ENCODE measurements at regions not wholly inside any gene's neighbourhood (a gene's known extent, or its start where the extent isn't known, plus 50 kb on each side); places are given as distances from the start of the nearest gene placed in this dataset.

DNA sequence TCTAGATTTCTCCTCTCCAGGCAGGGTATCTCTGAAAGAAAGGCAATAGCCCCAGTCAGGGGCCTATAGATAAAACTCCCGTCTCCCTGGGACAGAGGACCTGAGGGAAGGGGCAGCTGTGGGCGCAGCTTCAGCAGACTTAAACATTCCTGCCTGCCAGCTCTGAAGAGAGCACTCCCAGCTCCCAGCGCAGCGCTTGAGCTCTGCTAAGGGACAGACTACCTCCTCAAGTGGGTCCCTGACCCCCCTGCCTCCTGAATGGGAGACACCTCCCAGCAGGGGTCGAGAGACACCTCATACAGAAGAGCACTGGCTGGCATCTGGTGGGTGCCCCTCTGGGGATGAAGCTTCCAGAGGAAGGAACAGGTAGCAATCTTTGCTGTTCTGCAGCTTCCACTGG lies 556.9 kb downstream of the EPM2A start:
- H3K4me3 ChIP-seq (ENCODE audit: low read depth, low read length), result no peak overlapping the region
- TF ChIP-seq, protein P1, sequence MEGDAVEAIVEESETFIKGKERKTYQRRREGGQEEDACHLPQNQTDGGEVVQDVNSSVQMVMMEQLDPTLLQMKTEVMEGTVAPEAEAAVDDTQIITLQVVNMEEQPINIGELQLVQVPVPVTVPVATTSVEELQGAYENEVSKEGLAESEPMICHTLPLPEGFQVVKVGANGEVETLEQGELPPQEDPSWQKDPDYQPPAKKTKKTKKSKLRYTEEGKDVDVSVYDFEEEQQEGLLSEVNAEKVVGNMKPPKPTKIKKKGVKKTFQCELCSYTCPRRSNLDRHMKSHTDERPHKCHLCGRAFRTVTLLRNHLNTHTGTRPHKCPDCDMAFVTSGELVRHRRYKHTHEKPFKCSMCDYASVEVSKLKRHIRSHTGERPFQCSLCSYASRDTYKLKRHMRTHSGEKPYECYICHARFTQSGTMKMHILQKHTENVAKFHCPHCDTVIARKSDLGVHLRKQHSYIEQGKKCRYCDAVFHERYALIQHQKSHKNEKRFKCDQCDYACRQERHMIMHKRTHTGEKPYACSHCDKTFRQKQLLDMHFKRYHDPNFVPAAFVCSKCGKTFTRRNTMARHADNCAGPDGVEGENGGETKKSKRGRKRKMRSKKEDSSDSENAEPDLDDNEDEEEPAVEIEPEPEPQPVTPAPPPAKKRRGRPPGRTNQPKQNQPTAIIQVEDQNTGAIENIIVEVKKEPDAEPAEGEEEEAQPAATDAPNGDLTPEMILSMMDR (IDR thresholded peaks at IDR 0.05; ENCODE audit: low read depth, low read length), result no peak

DNA sequence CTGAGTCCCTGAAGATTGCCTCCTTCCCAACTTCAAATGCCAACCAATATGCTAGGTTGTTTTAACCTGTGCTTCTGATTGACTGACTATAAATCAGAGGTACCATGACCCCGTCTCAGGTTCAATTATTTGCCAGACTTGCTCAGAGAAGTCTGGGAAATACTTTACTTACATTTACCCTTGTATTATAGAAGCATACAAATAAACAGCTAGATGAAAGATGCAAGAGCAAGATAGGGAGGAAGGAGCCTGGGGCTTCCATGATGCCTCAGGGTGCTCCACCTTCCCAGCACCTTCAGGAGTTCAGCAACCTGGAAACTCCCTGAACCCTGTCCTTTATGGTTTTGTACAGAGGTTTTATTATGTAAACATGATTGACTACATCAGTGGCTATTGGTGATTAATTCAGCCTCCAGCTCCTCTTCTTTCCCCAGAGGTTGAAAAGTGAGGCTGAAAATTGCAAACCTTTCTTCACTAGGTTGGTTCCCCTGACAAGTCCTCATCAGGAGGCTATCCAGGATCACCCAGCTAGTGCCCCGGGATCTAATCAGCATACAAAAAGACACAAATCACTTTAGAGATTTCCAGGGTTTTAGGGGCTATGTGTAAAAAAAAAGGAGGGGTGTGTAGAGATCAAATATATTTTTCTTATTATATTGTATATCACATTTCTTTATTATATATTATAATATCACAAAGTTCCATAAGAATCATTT lies 547.7 kb downstream of the EPM2A start:
- H3K4me3 ChIP-seq (ENCODE audit: low read depth, low read length), result no peak overlapping the region
- TF ChIP-seq, protein P1 (IDR thresholded peaks at IDR 0.05; ENCODE audit: low read depth, low read length), result no peak

DNA sequence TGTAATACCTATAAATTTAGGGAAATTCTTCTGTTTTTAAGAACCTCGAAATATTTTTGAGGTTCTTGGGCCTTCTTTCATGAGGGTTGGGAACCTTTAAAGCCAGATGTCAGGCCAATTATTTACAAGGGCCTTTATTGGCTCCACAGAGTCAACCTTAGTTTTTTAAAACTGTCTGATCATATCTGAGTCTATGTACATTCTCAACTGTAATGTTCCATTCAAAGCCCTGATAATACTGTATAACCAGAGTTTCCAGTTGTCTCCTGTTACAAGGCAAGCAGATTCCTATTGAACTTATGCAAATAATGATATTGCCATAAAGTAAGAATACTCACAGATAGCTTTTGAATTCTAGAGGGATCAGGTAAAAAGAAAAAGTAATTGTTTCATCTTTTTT lies 545.5 kb downstream of the EPM2A start:
- no peak overlapping the region for H3K4me3 ChIP-seq (ENCODE audit: low read depth, low read length)
- TF ChIP-seq, protein P1 (IDR thresholded peaks at IDR 0.05; ENCODE audit: low read depth, low read length), result no peak

DNA sequence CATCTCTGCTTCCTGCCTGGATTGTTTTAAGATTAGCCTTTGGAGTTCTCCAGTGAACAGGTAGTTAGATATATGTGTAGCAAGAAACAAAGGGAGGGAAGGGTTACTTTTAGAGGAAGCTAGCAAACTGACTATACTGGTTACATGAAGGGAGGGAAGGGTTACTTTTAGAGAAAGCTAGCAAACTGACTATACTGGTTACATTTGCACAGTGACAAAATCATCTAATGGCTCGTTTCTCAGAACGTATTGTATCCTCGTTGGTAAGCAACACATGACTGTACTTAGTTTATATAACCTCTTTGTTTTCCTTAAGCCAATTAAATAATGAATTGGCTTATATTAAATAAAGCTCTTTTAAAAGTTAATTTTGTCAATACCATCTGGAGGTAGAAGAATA lies 540.9 kb downstream of the EPM2A start:
- TF ChIP-seq, protein P1 (IDR thresholded peaks at IDR 0.05; ENCODE audit: low read depth, low read length), result no peak

DNA sequence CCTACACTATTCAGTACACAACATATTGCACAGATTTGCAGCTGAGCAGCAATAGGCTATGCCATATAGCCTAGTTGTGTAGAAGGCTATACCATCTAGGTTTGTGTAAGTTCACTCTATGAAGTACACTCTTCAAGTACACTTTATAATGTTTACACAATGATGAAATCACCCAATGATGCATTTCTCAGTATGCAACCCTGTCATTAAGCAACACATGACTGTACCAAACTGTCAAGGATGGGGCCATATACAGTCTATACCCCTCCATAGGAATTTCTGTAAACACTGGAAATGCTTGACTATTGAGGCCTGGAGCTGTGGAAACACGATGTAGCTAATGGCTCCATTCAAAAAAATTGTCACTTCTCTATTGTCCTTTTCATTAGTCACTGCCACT lies 535.4 kb downstream of the EPM2A start:
- no peak overlapping the region for H3K4me3 ChIP-seq (ENCODE audit: low read depth, low read length)
- TF ChIP-seq, protein P1 (IDR thresholded peaks at IDR 0.05; ENCODE audit: low read depth, low read length), result no peak

More for the DNA sequence above, 540.9 kb downstream of the EPM2A start:
- H3K4me3 ChIP-seq (ENCODE audit: low read depth, low read length), result no peak overlapping the region

DNA sequence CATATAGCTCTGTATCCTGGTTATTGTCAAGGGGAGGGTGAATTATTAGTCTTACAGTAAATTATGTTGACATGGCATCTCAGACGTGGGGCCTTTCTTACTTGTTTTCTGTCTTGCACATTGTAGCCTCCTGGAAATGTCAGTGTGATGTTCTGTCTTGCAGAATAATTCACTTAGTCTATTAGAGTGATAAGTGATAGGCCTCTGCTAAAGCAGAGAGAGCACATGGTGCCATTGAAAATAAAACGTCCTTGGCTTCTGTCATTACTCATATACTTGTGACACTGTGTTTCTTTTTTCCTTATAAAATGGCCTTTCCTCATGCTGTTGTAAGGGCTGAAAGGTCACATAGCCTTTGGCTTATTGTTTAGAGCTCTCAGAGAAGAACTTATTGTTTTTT lies 531.0 kb downstream of the EPM2A start:
- TF ChIP-seq, protein P1 (IDR thresholded peaks at IDR 0.05; ENCODE audit: low read depth, low read length), result no peak

DNA sequence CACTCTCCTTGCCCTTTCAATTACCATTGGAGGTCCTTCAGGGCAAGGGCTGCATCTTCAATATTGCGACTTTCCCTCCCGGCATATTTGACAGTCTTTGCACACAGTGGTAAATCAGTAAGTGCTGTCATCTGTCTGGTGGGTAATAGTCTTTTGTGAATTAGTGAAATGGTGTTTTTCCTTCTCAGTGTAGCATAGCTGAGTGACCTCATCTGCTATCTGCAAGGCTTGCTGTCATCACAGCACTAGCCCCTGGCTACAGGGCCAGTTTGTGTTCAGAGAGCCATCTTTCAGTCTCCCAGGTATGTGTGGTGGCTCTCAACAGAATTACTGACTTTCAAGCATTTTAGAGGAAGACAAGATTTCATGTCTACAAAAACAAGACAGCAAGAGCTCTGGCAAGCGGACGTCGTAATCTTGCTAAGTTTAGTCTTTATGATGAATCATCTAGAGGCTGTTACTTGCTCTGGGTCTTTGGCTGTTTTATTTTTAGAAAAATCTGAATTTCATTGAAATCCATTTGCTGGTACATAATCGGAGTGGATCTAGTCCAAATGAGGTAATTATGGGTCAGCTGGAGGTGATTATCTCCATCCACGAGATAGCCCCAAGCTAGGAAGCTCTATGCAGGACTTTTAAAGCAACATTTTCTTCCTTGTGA lies 528.9 kb downstream of the EPM2A start:
- H3K4me3 ChIP-seq (ENCODE audit: low read depth, low read length), result no peak overlapping the region
- TF ChIP-seq, protein P1 (IDR thresholded peaks at IDR 0.05; ENCODE audit: low read depth, low read length), result no peak

More for the DNA sequence above, 531.0 kb downstream of the EPM2A start:
- H3K4me3 ChIP-seq (ENCODE audit: low read depth, low read length), result no peak overlapping the region

Data from WI38 (cell line).